Stimulated activated naive B cell treated with anti-CD40 and anti-IgM and Interleukin-4, amounts not matched to agents 10 μg/mL and 1 μg/mL and 100 μg/mL, for 72 hours (primary cell): ENCODE measurements at regions not wholly inside any gene's neighbourhood (a gene's known extent, or its start where the extent isn't known, plus 50 kb on each side); places are given as distances from the start of the nearest gene placed in this dataset.
"Not testable (repeated sequence)": the region's sequence is repeated elsewhere in the genome, so short reads cannot be mapped to it uniquely, and the experiment has no call there.

ENCODE experiments used
- ATAC-seq, 2 donors: fragments of 150-1000 bp; cut with Tn5 transposase; replicated peaks; 2 replicates each; pipeline ENCODE4 v1.10.0; 2021; ENCODE audit warnings: moderate library complexity in 1 of 2
- DNase-seq: peaks from one replicate; pipeline ENCODE4 v3.0.0; 2021
- H3K27ac Mint-ChIP-seq: one replicate; pipeline ENCODE4 v1.8.0; 2022; ENCODE audit warnings: mild to moderate bottlenecking, mixed read lengths
- H3K27me3 Mint-ChIP-seq, 2 donors: one replicate each; pipeline ENCODE4 v1.8.0; 2022; ENCODE audit warnings: mixed read lengths in 2 of 2
- H3K36me3 Mint-ChIP-seq, 2 donors: one replicate each; pipeline ENCODE4 v1.8.0; 2022; ENCODE audit warnings: mixed read lengths in 2 of 2, mild to moderate bottlenecking in 1 of 2
- H3K4me1 Mint-ChIP-seq, 2 donors: one replicate each; pipeline ENCODE4 v1.8.0; 2022; ENCODE audit warnings: mixed read lengths in 2 of 2, mild to moderate bottlenecking in 1 of 2
- H3K4me3 Mint-ChIP-seq, 2 donors: one replicate each; pipeline ENCODE4 v1.8.0; 2022; ENCODE audit warnings: mild to moderate bottlenecking in 2 of 2, mixed read lengths in 2 of 2, moderate library complexity in 1 of 2
- H3K9me3 Mint-ChIP-seq, 2 donors: one replicate each; pipeline ENCODE4 v1.8.0; 2022; ENCODE audit warnings: mixed read lengths in 2 of 2, mild to moderate bottlenecking in 1 of 2

- peak; percentile 64 to 66 for ATAC-seq
- not testable (repeated sequence) for H3K4me3 Mint-ChIP-seq, H3K36me3 Mint-ChIP-seq, H3K27me3 Mint-ChIP-seq
- Mint-ChIP-seq H3K4me1 (peaks cover 10 to 19% of the 10 kb centered on the region in 2 donors), H3K27ac (peak overlapping the region; percentile 68), H3K9me3 (peaks cover 10 to 13% of the 10 kb centered on the region in 2 donors)
- DNase-seq, result peak; percentile 22
These were observed 106.2 kb upstream of the UNC5B start for GRCh38 chr10:71106151-71106550.

GRCh38 chr10:71107117-71107516, 105.3 kb upstream of the UNC5B start:
- not testable (repeated sequence) for H3K27me3 Mint-ChIP-seq, H3K36me3 Mint-ChIP-seq, H3K27ac Mint-ChIP-seq, ATAC-seq, H3K4me3 Mint-ChIP-seq, DNase-seq
- Mint-ChIP-seq H3K4me1 (peaks cover 10 to 19% of the 10 kb centered on the region in 2 donors), H3K9me3 (peaks cover 13 to 17% of the 10 kb centered on the region in 2 donors)

- not testable (repeated sequence) for H3K27me3 Mint-ChIP-seq, H3K4me3 Mint-ChIP-seq, H3K27ac Mint-ChIP-seq, DNase-seq, ATAC-seq
- Mint-ChIP-seq H3K9me3 (peaks cover 14 to 20% of the 10 kb centered on the region in 2 donors), H3K36me3 (peaks cover 9 to 14% of the 10 kb centered on the region in 2 donors), H3K4me1 (peaks cover 10 to 19% of the 10 kb centered on the region in 2 donors)
These were observed 104.3 kb upstream of the UNC5B start for GRCh38 chr10:71108042-71108441.

- DNase-seq (no peak), ATAC-seq (no peak)
- H3K36me3 Mint-ChIP-seq, result peaks cover 2 to 12% of the 10 kb centered on the region in 2 donors
- no peak overlapping the region for H3K4me3 Mint-ChIP-seq
- peaks cover 5 to 10% of the 10 kb centered on the region in 2 donors for H3K4me1 Mint-ChIP-seq
- H3K27me3 Mint-ChIP-seq, result peaks cover 0 to 15% of the 10 kb centered on the region in 2 donors
- peaks cover 21 to 30% of the 10 kb centered on the region in 2 donors for H3K9me3 Mint-ChIP-seq
- no peak overlapping the region for H3K27ac Mint-ChIP-seq
These were observed 100.1 kb upstream of the UNC5B start for GRCh38 chr10:71112138-71112785.

GRCh38 chr10:71116426-71116825, 95.9 kb upstream of the UNC5B start:
- peaks cover 0 to 21% of the 10 kb centered on the region in 2 donors for H3K27me3 Mint-ChIP-seq
- peaks cover 34 to 45% of the 10 kb centered on the region in 2 donors for H3K9me3 Mint-ChIP-seq

GRCh38 chr10:71117589-71117988, 94.8 kb upstream of the UNC5B start:
- not testable (repeated sequence) for H3K36me3 Mint-ChIP-seq, H3K4me3 Mint-ChIP-seq, ATAC-seq, H3K4me1 Mint-ChIP-seq, DNase-seq, H3K27ac Mint-ChIP-seq
- peaks cover 30 to 38% of the 10 kb centered on the region in 2 donors for H3K9me3 Mint-ChIP-seq
- H3K27me3 Mint-ChIP-seq, result peaks cover 11 to 14% of the 10 kb centered on the region in 2 donors

More at GRCh38 chr10:71116426-71116825, 95.9 kb upstream of the UNC5B start:
- Mint-ChIP-seq H3K27ac (no peak overlapping the region), H3K4me1 (no peaks in the 10 kb centered on the region), H3K36me3 (peaks cover 2 to 8% of the 10 kb centered on the region in 2 donors), H3K4me3 (no peak overlapping the region)
- ATAC-seq, result no peak
- DNase-seq, result no peak

- Mint-ChIP-seq H3K4me1 (no peaks in the 10 kb centered on the region), H3K27ac (no peak overlapping the region), H3K9me3 (peaks cover 16 to 19% of the 10 kb centered on the region in 2 donors), H3K36me3 (no peaks in the 10 kb centered on the region), H3K4me3 (no peak overlapping the region), H3K27me3 (peaks cover 31 to 33% of the 10 kb centered on the region in 2 donors)
- ATAC-seq (no peak), DNase-seq (no peak)
These were observed 89.3 kb upstream of the UNC5B start for GRCh38 chr10:71123023-71123422.

GRCh38 chr10:71124921-71125748, 87.2 kb upstream of the UNC5B start:
- peaks cover 9 to 10% of the 10 kb centered on the region in 2 donors for H3K9me3 Mint-ChIP-seq
- H3K36me3 Mint-ChIP-seq, result no peaks in the 10 kb centered on the region
- DNase-seq (no peak), ATAC-seq (no peak)
- H3K27me3 Mint-ChIP-seq, result peaks cover 31 to 33% of the 10 kb centered on the region in 2 donors
- no peak overlapping the region for H3K27ac Mint-ChIP-seq
- no peak overlapping the region for H3K4me3 Mint-ChIP-seq
- no peaks in the 10 kb centered on the region for H3K4me1 Mint-ChIP-seq

- H3K27ac Mint-ChIP-seq, result no peak overlapping the region
- no peak overlapping the region for H3K4me3 Mint-ChIP-seq
- peaks cover 32 to 33% of the 10 kb centered on the region in 2 donors for H3K27me3 Mint-ChIP-seq
- no peaks in the 10 kb centered on the region for H3K36me3 Mint-ChIP-seq
- DNase-seq, result no peak
- H3K4me1 Mint-ChIP-seq, result no peaks in the 10 kb centered on the region
- ATAC-seq, result no peak
- peaks cover 5% of the 10 kb centered on the region in 2 donors for H3K9me3 Mint-ChIP-seq
These were observed 86.6 kb upstream of the UNC5B start for GRCh38 chr10:71125749-71126107.

- Mint-ChIP-seq H3K36me3 (no peaks in the 10 kb centered on the region), H3K4me1 (no peaks in the 10 kb centered on the region), H3K4me3 (no peak overlapping the region), H3K27ac (no peak overlapping the region), H3K9me3 (no peaks in the 10 kb centered on the region), H3K27me3 (peaks cover 32 to 33% of the 10 kb centered on the region in 2 donors)
- ATAC-seq (no peak), DNase-seq (no peak)
These were observed 85.9 kb upstream of the UNC5B start for GRCh38 chr10:71126432-71126831.

- Mint-ChIP-seq H3K4me1 (no peaks in the 10 kb centered on the region), H3K9me3 (no peaks in the 10 kb centered on the region), H3K4me3 (no peak overlapping the region), H3K27me3 (peaks cover 26 to 39% of the 10 kb centered on the region in 2 donors), H3K27ac (no peak overlapping the region), H3K36me3 (no peaks in the 10 kb centered on the region)
- no peak for ATAC-seq
- DNase-seq, result no peak
These were observed 85.3 kb upstream of the UNC5B start for GRCh38 chr10:71127104-71127503.

- ATAC-seq, result no peak
- H3K9me3 Mint-ChIP-seq, result no peaks in the 10 kb centered on the region
- DNase-seq, result no peak
- H3K4me3 Mint-ChIP-seq, result no peak overlapping the region
- peaks cover 23 to 45% of the 10 kb centered on the region in 2 donors for H3K27me3 Mint-ChIP-seq
- no peaks in the 10 kb centered on the region for H3K36me3 Mint-ChIP-seq
- H3K27ac Mint-ChIP-seq, result no peak overlapping the region
- H3K4me1 Mint-ChIP-seq, result no peaks in the 10 kb centered on the region
These were observed 84.6 kb upstream of the UNC5B start for GRCh38 chr10:71127773-71128172.

GRCh38 chr10:71128311-71128980, 83.9 kb upstream of the UNC5B start:
- DNase-seq (no peak), ATAC-seq (no peak)
- no peaks in the 10 kb centered on the region for H3K36me3 Mint-ChIP-seq
- peaks cover 24 to 48% of the 10 kb centered on the region in 2 donors for H3K27me3 Mint-ChIP-seq
- H3K9me3 Mint-ChIP-seq, result no peaks in the 10 kb centered on the region
- no peak overlapping the region for H3K4me3 Mint-ChIP-seq
- no peaks in the 10 kb centered on the region for H3K4me1 Mint-ChIP-seq
- H3K27ac Mint-ChIP-seq, result no peak overlapping the region

- H3K4me3 Mint-ChIP-seq, result no peak overlapping the region
- H3K27ac Mint-ChIP-seq, result no peak overlapping the region
- H3K4me1 Mint-ChIP-seq, result no peaks in the 10 kb centered on the region
- H3K9me3 Mint-ChIP-seq, result no peaks in the 10 kb centered on the region
- H3K36me3 Mint-ChIP-seq, result no peaks in the 10 kb centered on the region
- peaks cover 15 to 44% of the 10 kb centered on the region in 2 donors for H3K27me3 Mint-ChIP-seq
- no peak for DNase-seq
- no peak for ATAC-seq
These were observed 81.3 kb upstream of the UNC5B start for GRCh38 chr10:71131096-71131495.
